Glutamatergic neuron (in vitro differentiated cells): ENCODE measurements at regions not wholly inside any gene's neighbourhood (a gene's known extent, or its start where the extent isn't known, plus 50 kb on each side); places are given as distances from the start of the nearest gene placed in this dataset.

Source experiments
- DNase-seq: peaks from one replicate; pipeline ENCODE4 v3.0.0; 2022
- H3K27ac Mint-ChIP-seq: one replicate; pipeline ENCODE4 v1.8.0; 2020; ENCODE audit warnings: mild to moderate bottlenecking, mixed read lengths, inconsistent platforms; ENCODE audit not compliant: unreplicated experiment
- H3K27me3 Mint-ChIP-seq: one replicate; pipeline ENCODE4 v1.8.0; 2020; ENCODE audit warnings: mild to moderate bottlenecking, moderate library complexity, mixed read lengths, inconsistent platforms; ENCODE audit not compliant: unreplicated experiment
- H3K36me3 Mint-ChIP-seq: one replicate; pipeline ENCODE4 v1.8.0; 2020; ENCODE audit warnings: mild to moderate bottlenecking, mixed read lengths, inconsistent platforms; ENCODE audit not compliant: unreplicated experiment
- H3K4me1 Mint-ChIP-seq: one replicate; pipeline ENCODE4 v1.8.0; 2020; ENCODE audit warnings: mild to moderate bottlenecking, low read depth, mixed read lengths, inconsistent platforms; ENCODE audit not compliant: unreplicated experiment
- H3K4me3 Mint-ChIP-seq: one replicate; pipeline ENCODE4 v1.8.0; 2020; ENCODE audit warnings: mild to moderate bottlenecking, mixed read lengths, inconsistent platforms; ENCODE audit not compliant: unreplicated experiment
- H3K9me3 Mint-ChIP-seq: one replicate; pipeline ENCODE4 v1.8.0; 2020; ENCODE audit warnings: mild to moderate bottlenecking, moderate library complexity, mixed read lengths, inconsistent platforms; ENCODE audit not compliant: unreplicated experiment
- TF ChIP-seq, protein P1 (sequence below): fragments of 200-600 bp; sonication (generic); IDR thresholded peaks from one replicate; pipeline ENCODE4 v1.5.0; 2021; ENCODE audit not compliant: partially characterized antibody, unreplicated experiment

DNA sequence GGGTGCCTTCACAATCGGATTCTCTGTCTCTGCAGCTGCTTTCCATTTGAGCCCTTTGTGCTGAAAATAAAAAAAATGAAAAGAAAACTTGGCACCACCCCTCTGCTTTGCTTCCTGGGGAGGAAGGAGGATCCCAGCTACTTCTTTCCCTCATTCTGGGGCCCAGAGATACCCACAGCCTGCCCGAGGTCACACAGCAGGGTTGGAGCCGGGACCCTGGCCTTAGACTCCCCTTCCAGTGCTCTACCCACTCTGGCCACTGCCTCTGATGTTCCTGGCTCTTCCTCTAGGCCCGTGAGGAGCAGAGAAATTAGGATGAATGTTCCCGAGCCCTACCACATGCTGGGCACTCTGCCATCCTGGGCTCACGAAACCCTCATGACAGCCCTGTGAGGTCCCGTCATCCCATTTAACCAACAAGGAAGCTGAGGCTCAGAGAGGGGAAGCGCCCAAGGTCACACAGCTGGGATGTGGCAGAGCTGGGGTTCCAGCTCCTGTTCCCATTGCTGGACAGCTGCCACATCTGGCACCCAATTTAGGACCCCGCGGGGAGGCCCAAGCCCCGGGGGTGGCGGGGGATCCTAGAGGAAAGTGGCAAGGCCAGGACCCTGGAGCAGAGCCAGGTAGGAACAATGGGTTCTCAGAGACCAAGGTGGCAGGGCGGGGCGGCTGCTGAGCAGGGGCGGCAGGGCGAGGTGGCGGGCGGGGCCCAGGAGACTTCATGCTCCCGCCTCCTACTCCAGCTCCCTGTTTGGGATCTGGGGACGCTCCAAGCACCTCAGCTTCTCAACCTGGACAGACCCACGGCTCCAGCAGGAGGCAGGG, 76.6 kb downstream of the CEBPB start:
- no peak overlapping the region for H3K27ac Mint-ChIP-seq
- H3K4me3 Mint-ChIP-seq: no peak overlapping the region
- H3K27me3 Mint-ChIP-seq: peaks cover 6% of the 10 kb centered on the region
- TF ChIP-seq, protein P1, sequence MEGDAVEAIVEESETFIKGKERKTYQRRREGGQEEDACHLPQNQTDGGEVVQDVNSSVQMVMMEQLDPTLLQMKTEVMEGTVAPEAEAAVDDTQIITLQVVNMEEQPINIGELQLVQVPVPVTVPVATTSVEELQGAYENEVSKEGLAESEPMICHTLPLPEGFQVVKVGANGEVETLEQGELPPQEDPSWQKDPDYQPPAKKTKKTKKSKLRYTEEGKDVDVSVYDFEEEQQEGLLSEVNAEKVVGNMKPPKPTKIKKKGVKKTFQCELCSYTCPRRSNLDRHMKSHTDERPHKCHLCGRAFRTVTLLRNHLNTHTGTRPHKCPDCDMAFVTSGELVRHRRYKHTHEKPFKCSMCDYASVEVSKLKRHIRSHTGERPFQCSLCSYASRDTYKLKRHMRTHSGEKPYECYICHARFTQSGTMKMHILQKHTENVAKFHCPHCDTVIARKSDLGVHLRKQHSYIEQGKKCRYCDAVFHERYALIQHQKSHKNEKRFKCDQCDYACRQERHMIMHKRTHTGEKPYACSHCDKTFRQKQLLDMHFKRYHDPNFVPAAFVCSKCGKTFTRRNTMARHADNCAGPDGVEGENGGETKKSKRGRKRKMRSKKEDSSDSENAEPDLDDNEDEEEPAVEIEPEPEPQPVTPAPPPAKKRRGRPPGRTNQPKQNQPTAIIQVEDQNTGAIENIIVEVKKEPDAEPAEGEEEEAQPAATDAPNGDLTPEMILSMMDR: no peak
- no peaks in the 10 kb centered on the region for H3K9me3 Mint-ChIP-seq
- no peak for DNase-seq
- H3K4me1 Mint-ChIP-seq: peaks cover 4% of the 10 kb centered on the region
- H3K36me3 Mint-ChIP-seq: no peaks in the 10 kb centered on the region

DNA sequence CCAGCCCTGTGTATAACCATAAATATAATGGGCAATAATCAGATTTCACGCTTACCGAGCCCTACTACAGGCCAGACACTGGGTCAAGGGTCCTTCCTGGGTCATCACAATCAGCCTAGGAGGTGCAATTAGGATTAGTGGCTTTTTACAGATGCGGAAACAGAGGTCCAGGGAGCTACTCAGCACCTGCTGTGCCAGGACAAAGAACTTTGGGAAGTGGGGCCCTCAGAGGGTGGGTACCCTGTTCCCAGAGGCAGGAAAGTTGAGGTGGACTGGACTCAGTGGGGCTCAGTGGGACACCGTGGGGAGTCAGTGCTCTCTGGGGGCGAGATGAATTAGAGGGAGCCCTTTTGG, 77.2 kb downstream of the CEBPB start:
- H3K27me3 Mint-ChIP-seq: peaks cover 9% of the 10 kb centered on the region
- DNase-seq: no peak
- H3K9me3 Mint-ChIP-seq: no peaks in the 10 kb centered on the region
- H3K4me1 Mint-ChIP-seq: peaks cover 7% of the 10 kb centered on the region
- no peaks in the 10 kb centered on the region for H3K36me3 Mint-ChIP-seq
- no peak overlapping the region for H3K4me3 Mint-ChIP-seq
- TF ChIP-seq, protein P1: no peak
- H3K27ac Mint-ChIP-seq: no peak overlapping the region

DNA sequence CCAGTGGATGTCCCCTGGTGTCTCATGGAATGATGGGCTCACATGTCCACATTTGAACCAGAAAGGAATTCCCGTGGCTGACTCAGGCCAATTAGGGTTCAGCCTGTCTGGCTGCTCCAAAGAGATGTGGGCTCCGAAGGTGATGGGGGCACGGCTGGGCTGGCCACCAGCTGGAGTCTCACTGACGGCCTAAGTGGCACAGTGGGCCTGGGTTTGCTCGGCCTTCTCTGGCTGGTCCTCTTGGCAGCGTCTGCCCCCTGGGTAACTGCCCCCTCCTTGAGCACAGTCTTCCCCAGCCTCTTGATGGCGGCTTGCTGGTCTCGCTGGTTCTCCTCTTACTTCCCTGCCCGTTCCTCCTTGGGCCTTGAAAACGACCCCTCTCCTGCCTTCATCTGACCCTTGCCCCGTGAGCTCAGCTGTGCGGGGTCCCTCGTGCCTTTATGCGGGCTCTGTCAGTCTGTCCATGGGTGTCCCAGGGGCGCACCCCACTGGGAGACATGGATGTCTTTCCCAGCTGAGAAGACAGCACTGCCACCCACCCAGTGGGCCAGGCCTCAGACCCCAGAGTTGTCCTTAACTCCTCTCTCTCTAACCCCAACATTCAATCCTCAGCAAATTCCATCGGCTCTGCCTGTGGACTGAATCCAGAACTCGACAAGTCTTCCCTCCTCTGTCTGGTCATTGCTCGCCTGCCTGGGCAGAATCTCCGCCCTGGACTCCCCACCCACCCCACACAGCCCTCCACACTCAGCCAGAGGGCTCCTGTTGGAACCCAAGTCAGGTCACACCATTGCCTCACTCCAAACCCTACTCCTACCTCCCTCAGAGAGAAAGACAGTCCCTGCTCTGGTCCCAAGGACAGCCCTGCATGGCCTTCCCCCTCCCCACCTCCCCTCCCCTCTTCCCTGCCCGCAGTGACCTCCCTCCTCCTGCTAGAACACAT, 78.7 kb downstream of the CEBPB start:
- Mint-ChIP-seq H3K27ac (no peak overlapping the region), H3K27me3 (peaks cover 9% of the 10 kb centered on the region), H3K36me3 (no peaks in the 10 kb centered on the region), H3K4me3 (no peak overlapping the region), H3K4me1 (peaks cover 12% of the 10 kb centered on the region), H3K9me3 (no peaks in the 10 kb centered on the region)
- TF ChIP-seq, protein P1: no peak
- DNase-seq: no peak

DNA sequence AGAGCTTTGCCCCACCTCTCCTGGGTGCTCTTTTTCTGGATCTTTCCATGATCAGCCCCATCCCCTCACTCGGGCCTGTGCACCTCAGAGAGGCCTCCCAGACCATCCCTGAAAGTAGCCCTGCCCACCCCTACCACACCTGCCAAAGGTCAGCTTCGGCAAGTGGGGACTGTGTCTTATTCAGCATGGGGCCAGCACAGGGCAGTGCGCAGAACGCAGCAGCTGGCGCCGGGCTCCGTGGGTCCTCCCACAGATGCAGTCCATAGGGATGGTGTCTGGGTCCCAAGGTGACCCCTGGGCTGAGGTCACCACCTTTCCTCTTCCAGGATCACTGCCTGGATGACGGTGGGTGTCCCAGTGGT, 79.4 kb downstream of the CEBPB start:
- Mint-ChIP-seq H3K4me1 (peaks cover 12% of the 10 kb centered on the region), H3K36me3 (no peaks in the 10 kb centered on the region), H3K9me3 (no peaks in the 10 kb centered on the region), H3K4me3 (no peak overlapping the region), H3K27ac (no peak overlapping the region), H3K27me3 (peaks cover 9% of the 10 kb centered on the region)
- DNase-seq: no peak
- TF ChIP-seq, protein P1: no peak

DNA sequence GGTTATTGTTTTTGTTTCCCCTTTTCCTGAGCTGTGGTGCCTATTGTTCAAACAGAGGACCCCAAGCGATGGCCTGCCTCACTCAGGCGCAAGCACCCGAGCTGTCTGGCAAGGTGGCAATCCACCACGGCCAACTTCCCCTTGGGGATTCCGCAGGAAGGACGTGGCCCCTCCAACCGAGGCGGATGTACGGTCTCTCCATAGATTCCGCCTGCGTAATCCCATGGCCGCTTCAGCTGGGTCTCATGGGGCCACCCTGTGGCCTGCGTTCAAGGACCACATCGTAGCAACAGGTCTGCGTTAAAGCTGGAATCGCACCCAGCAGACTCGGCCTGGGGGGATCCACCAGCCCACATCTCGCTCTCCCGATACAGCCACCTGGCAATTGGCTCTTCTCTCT, 79.9 kb downstream of the CEBPB start:
- no peaks in the 10 kb centered on the region for H3K36me3 Mint-ChIP-seq
- H3K27me3 Mint-ChIP-seq: peaks cover 9% of the 10 kb centered on the region
- no peak overlapping the region for H3K4me3 Mint-ChIP-seq
- no peak overlapping the region for H3K27ac Mint-ChIP-seq
- TF ChIP-seq, protein P1: no peak
- DNase-seq: no peak
- peaks cover 12% of the 10 kb centered on the region for H3K4me1 Mint-ChIP-seq
- no peaks in the 10 kb centered on the region for H3K9me3 Mint-ChIP-seq
